ENCODE measurements at regions not wholly inside any gene's neighbourhood (a gene's known extent, or its start where the extent isn't known, plus 50 kb on each side); places are given as distances from the start of the nearest gene placed in this dataset.

- TF ChIP-seq EZH2 (IDR thresholded peaks at IDR 0.05; ENCODE audit: low read length, unreplicated experiment) (no peak), CTCF (conservative IDR thresholded peaks at IDR 0.05; ENCODE audit: low read depth, low read length) (no peak)
Observed at GRCh38 chr2:116074161-116074560, 1631.7 kb downstream of the DPP10 start.

All from PC-3 (cell line).